ENCODE measurements at regions not wholly inside any gene's neighbourhood (a gene's known extent, or its start where the extent isn't known, plus 50 kb on each side); places are given as distances from the start of the nearest gene placed in this dataset.
"Not testable (repeated sequence)": the region's sequence is repeated elsewhere in the genome, so short reads cannot be mapped to it uniquely, and the experiment has no call there.

DNA sequence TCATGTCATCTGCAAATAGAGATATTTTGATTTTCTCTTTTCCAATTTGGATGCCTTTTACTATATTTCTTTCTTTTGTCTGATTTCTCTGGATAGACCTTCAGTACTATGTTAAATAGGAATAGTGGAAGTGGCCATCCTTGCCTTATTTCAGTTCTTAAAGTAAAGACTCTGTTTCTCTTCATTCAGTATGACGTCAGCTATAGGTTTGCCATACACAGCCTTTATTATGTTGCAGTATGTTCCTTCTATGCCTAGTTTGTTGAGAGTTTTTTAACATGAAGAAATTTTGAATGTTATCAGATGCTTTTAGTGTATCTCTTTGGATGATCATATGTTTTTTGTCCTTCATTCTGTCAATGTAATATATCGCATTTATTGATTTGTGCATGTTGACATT is 566.7 kb upstream of the ROBO1 start:
- no peak for DNase-seq (ENCODE audit: low spot score)

GRCh38 chr3:80331494-80332170 is 563.8 kb upstream of the ROBO1 start:
- DNase-seq (ENCODE audit: low spot score) = no peak

- DNase-seq (ENCODE audit: low spot score) = not testable (repeated sequence)
Observed at GRCh38 chr3:80314541-80314940, 546.7 kb upstream of the ROBO1 start.

DNA sequence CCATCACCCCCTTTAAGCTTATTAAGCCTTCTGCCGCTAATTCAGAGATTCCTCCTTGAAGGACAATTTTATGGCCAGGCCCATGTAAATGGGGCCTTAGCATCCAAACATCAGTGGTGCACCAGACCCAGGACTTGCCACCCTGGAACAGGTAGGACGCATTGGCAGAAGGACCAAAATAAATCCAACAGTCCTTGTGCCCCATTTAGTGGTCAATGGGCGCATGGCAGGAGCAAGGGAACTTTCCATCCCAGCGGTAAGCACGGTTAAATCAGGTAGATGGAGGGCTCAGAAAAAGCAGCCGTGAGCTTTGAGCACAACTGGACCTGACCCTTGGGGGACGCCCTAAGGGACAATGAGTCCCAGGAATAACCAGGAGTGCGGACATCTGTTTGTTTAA is 540.8 kb upstream of the ROBO1 start:
- no peak for DNase-seq (ENCODE audit: low spot score)

GRCh38 chr3:80307844-80308243 is 540.0 kb upstream of the ROBO1 start:
- no peak for DNase-seq (ENCODE audit: low spot score)

DNA sequence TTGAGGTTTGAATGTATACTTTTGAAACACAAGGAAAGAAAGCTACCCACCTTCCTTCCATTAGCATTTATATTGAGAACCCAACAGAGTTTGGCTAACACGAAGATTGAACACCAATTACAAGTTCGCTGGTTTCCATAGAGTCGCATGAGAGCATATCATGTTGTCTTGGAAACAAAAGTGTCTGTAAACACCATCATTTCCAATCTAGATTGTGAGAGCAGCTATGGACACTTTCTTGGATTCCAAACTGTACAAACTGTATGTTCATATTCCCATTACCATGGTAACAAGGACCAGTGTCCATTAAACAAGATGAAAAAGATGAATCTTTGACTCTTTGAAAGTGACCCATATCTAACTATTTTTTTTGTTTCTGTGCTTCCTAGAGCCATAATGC is 529.9 kb upstream of the ROBO1 start:
- no peak for DNase-seq (ENCODE audit: low spot score)

GRCh38 chr3:80285388-80285787 is 517.6 kb upstream of the ROBO1 start:
- DNase-seq (ENCODE audit: low spot score) = no peak

DNA sequence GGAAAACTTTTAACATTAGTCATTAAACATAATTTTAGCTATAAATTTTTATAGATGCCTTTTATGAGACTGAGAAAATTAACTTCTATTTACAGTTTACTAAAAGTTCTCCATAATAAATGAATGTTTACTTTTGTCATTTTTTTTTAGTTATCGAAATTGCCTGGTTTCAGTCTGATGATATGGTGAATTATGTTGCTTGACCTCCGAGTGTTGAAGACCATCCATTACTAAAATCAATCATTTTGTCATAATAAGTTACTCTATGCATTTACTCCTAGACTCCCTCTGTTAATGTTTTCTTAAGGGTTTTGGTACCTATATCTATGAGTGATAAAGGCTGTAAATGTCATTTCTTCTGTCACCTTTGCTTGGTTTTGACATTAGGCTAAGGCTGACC is 516.0 kb upstream of the ROBO1 start:
- no peak for DNase-seq (ENCODE audit: low spot score)

DNA sequence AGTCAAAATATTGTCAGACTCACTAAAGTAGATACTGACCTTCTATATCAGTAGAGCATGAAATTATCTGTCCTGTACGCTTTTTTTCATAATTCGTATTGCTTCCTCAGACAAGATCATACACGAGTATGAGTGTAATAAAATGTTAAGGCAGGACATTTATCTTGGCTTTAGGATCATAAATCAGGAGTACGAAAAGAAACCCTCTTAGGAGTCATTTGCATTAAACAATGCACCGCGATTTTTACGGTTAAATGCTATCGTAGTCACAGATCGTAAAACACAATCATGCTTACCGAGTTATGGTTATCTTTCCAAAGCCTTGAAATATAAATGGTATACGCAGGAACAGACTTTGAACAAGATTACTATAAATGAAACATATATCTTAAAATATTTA is 510.3 kb upstream of the ROBO1 start:
- no peak for DNase-seq (ENCODE audit: low spot score)

GRCh38 chr3:80275120-80275519 is 507.3 kb upstream of the ROBO1 start:
- DNase-seq (ENCODE audit: low spot score) = no peak

DNA sequence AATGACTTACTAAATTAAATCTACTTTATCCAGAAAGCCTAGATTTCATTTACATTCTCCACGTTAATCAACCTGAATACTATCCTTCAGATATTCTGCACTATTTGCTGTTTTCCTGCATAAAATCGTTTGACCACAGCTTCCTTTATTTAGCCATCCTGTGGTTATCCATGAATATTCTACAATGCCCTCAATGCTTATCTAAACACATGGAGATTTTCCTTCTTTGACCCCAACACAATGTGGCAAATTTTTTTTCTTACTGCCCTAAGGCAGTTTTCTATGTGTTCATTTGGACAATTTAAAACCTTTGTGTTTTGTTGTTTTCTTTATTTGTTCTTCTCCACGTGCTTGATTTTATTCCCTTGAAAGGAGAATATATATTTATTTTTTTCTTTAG is 495.5 kb upstream of the ROBO1 start:
- DNase-seq (ENCODE audit: low spot score) = no peak

DNA sequence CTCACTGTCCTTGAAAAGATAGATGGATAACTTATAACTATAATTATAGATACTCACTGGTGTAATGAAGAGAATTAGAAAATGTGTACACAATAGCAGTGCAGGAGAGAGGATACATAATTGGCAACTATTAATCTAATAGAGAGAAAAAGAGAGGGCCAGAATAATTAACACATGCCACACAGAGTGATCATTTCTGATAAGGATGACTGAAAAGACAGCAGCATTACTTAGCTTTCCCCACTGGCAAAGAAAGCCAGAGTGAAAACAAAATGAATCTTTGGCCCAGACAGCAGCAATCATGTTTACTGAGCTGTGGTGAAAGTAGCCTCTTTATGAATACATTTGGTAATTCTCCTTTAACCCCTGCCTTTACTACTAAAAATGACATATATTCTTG is 493.3 kb upstream of the ROBO1 start:
- DNase-seq (ENCODE audit: low spot score) = no peak

DNA sequence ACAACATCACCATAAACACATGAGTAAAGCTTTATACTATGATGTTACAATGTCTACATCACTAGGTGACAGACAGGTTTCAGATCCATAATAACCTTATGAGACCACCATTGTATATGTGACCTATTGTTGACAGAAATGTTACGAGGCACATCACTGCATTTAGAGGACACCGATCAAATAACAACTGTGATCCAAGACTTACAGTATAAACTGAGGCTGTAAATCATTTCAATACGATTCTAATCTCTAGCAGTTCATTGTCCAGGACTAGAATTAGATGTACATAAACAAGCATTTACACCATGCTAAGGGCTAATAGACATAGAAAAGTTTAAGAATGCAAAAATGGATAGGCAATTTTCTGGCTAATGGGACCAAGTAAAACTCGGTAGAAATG is 491.9 kb upstream of the ROBO1 start:
- DNase-seq (ENCODE audit: low spot score) = no peak

DNA sequence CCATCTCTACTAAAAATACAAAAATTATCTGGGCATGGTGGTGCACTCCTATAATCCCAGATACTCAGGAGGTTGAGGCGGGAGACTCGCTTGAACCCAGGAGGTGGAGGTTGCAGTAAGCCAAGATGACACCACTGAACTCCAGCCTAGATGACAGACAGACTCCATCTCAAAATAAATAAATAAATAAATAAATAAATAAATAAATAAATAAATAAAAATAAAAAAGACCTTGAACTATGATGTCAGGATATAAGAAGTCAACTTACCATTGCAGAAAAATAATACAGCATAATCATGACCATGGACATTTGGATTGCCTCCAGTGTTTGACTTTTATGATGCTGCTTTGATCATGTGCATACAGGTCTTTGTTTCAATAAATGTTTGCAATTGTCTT is 484.3 kb upstream of the ROBO1 start:
- no peak for DNase-seq (ENCODE audit: low spot score)

DNA sequence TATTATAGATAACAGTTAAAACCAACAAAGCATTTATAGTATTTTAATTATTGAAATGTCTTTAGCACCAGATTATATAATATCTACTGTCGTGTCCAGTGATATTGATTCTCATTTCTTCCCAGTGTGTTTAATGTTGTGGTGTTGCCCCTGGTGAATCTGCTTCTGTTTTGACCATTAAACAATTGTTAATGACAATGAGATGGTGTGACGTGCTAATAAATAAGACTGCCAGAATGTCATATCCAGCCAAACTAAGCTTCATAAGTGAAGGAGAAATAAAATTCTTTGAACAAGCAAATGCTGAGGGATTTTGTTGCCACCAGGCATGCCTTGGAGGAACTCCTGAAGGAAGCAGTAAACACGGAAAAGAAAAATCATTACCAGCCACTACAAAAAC is 480.0 kb upstream of the ROBO1 start:
- no peak for DNase-seq (ENCODE audit: low spot score)

- no peak for DNase-seq (ENCODE audit: low spot score)
Observed at GRCh38 chr3:80244390-80244789, 476.6 kb upstream of the ROBO1 start.

DNA sequence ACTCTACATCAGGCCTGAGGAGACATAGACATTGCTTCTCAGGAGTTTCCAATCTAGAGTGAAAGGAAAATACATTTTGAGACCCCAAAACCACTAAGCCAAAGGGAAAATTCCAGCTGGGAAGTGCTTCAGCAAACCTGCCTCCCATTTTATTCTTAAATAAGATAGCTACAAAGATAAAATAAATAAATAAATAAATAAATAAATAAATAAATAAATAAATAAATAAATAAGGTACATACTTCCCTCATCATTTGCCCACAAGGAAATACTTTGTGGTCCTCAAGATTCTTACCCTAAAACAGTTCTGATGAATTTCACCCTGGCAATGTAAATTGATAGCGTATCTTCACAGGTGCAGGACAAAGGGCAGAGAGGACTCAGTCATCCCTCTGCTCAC is 474.0 kb upstream of the ROBO1 start:
- no peak for DNase-seq (ENCODE audit: low spot score)

DNA sequence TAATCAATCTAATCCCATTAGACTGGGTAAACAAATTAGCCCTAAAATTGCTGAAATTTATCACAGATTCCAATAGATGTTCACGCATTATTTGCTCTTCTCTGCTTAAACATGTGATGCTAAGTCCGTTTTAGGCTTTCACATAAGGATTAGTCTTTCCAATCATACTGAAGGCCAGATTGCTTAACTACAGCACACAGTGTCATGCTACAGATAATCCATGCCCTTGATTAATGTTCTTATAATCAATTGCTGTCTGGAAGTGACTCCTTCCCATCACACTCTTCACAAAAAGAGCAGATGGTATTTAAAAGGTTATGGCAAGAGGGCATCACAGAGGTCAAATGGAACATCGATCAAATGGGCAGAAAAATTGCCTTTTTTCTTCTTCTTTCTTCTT is 471.5 kb upstream of the ROBO1 start:
- no peak for DNase-seq (ENCODE audit: low spot score)

- no peak for DNase-seq (ENCODE audit: low spot score)
Observed at GRCh38 chr3:80238606-80239005, 470.8 kb upstream of the ROBO1 start.

- no peak for DNase-seq (ENCODE audit: low spot score)
Observed at GRCh38 chr3:80238152-80238551, 470.4 kb upstream of the ROBO1 start.

DNA sequence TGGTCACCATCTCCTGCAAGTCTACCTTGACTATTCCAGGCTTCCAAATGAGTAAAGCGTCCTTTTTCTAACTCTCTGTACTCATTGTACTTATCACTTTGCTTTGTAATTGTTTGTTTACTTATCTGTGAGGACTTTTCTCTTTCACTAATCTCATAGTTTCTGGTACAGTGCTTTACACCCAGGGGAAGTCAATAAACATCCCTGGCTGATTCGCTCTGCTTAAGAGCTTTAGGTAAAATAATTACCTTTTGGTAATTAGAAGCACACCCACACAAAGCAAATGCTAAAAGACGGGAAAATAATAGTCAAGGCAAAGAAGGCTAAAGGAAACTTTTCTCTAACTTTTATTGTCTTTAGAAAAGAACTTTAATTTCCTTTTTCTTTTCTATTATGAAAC is 466.9 kb upstream of the ROBO1 start:
- no peak for DNase-seq (ENCODE audit: low spot score)

- no peak for DNase-seq (ENCODE audit: low spot score)
Observed at GRCh38 chr3:80233576-80233975, 465.8 kb upstream of the ROBO1 start.

GRCh38 chr3:80232760-80233159 is 465.0 kb upstream of the ROBO1 start:
- no peak for DNase-seq (ENCODE audit: low spot score)

DNA sequence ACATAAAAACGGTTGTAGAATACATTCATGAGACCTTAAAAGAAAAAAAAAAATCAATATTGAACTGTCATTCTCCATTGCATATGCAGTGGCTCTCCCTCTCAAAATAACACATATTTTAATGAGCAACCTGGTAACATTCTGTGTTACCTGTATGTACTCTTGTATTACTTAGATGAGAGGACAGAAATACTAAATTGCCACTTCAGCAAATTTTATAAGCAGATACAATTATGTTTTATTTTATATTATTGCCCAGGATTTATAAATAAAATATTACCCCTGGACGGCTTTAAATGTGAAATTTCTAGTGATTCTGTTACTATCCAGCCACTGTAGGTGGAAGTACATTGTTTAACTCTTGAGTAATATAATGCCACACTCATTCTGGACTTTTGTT is 463.2 kb upstream of the ROBO1 start:
- DNase-seq (ENCODE audit: low spot score) = no peak

- no peak for DNase-seq (ENCODE audit: low spot score)
Observed at GRCh38 chr3:80227216-80227615, 459.4 kb upstream of the ROBO1 start.

Measured in NAMALWA (cell line).